Stomach (tissue), 4 donors: ENCODE measurements at regions not wholly inside any gene's neighbourhood (a gene's known extent, or its start where the extent isn't known, plus 50 kb on each side); places are given as distances from the start of the nearest gene placed in this dataset.

Source experiments
- CTCF ChIP-seq, 7 experiments: fragments of 450-650 bp in 4 of 7; fragments of 200-600 bp in 3 of 7; sonication (generic) in 3 of 7; IDR thresholded peaks; one replicate each; pipeline ENCODE4 v1.5.1; 2016 to 2019; ENCODE audit warnings: antibody characterized with exemption in 7 of 7, control low read depth in 2 of 7, mild to moderate bottlenecking in 1 of 7
- EP300 ChIP-seq: sonication (generic); formaldehyde crosslinking; IDR thresholded peaks from one replicate; pipeline ENCODE4 v1.6.1; 2017; ENCODE audit warnings: antibody characterized with exemption
- POLR2AphosphoS5 ChIP-seq, 3 donors: sonication (generic); formaldehyde crosslinking; IDR thresholded peaks; one replicate each; pipeline ENCODE4 v1.6.1; 2016; ENCODE audit warnings: antibody characterized with exemption in 3 of 3

GRCh38 chr10:32161586-32161985 is 105.4 kb upstream of the KIF5B start:
- TF ChIP-seq CTCF (IDR thresholded peaks at IDR 0.05) (no peak), EP300 (no peak), POLR2AphosphoS5 (IDR thresholded peaks at IDR 0.05) (no peak)
